ENCODE measurements at regions not wholly inside any gene's neighbourhood (a gene's known extent, or its start where the extent isn't known, plus 50 kb on each side); places are given as distances from the start of the nearest gene placed in this dataset.
A peak's percentile ranks its signal among the peaks of the same experiment; 100 is the strongest.

DNA sequence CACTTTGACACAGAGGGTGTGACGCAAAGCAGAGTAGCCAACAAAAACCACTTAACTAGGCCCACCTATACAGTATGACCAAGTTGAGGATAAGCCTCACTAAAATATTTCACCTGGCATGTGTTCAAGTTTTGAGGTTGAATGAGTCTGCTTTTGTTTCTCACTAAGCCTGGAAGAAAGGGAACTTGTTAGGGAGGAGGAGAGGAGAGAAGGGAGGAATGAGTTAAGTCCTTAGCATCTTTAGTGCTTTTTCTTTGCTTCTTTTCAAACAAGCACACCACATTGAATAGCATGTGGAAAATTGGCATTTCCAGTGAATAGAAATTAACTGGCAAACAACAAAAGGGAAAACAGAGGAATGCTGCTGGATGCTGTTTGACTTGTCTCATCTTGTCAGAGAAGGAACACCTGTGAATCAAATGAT lies 461.9 kb downstream of the GJA1 start:
- peak; percentile 60 for TF ChIP-seq NFIC (IDR thresholded peaks at IDR 0.05)
- TF ChIP-seq, protein P1, sequence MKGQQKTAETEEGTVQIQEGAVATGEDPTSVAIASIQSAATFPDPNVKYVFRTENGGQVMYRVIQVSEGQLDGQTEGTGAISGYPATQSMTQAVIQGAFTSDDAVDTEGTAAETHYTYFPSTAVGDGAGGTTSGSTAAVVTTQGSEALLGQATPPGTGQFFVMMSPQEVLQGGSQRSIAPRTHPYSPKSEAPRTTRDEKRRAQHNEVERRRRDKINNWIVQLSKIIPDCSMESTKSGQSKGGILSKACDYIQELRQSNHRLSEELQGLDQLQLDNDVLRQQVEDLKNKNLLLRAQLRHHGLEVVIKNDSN (IDR thresholded peaks at IDR 0.05): no peak
- TF ChIP-seq FOXM1 (IDR thresholded peaks at IDR 0.05; ENCODE audit: borderline replicate concordance, low read depth): no peak

DNA sequence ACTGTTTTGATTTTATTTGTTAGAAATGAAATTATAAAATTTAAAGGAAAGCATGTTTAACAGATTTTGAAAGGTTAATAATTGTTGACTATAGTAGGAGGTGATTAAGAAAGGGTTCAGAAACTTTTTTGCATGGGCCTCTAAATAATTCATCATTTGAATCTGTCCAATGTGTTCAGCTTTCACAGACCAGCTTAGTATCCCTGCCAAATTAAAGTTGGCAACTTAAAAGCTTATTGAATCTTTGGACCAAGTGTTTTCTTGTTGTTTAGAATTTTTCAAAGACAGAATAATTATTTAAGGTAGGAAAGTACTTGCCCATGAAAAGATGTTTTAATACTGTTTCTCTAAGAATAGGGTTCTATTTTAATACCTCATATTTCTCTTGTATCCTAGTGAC lies 466.0 kb downstream of the GJA1 start:
- no peak for TF ChIP-seq YY1 (IDR thresholded peaks at IDR 0.05; ENCODE audit: low read depth)

DNA sequence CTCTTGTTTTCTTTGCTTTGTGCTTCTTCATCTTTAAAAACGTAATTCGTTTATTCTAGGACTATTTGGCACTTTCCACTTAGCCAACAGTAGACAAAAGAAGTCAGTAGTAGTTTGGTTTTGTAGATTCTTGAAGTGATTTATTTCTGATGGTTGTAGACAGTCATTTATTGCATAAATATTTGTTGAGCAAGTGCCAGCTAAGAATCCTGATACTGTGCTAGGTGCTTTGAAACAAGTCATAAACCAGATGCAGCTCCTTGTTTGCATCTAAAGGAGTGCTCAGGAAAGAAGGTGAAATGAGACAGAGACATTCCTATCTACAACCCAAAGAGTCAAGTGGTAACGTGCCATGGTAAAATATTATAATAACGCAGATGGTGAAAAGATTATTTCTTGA lies 469.1 kb downstream of the GJA1 start:
- TF ChIP-seq EGR1 (IDR thresholded peaks at IDR 0.05) (no peak), TEAD4 (IDR thresholded peaks at IDR 0.05) (no peak), ZBTB7A (IDR thresholded peaks at IDR 0.05; ENCODE audit: low read depth) (no peak), NFIC (IDR thresholded peaks at IDR 0.05) (no peak), YY1 (IDR thresholded peaks at IDR 0.05; ENCODE audit: low read depth) (no peak)
- TF ChIP-seq, protein P2, sequence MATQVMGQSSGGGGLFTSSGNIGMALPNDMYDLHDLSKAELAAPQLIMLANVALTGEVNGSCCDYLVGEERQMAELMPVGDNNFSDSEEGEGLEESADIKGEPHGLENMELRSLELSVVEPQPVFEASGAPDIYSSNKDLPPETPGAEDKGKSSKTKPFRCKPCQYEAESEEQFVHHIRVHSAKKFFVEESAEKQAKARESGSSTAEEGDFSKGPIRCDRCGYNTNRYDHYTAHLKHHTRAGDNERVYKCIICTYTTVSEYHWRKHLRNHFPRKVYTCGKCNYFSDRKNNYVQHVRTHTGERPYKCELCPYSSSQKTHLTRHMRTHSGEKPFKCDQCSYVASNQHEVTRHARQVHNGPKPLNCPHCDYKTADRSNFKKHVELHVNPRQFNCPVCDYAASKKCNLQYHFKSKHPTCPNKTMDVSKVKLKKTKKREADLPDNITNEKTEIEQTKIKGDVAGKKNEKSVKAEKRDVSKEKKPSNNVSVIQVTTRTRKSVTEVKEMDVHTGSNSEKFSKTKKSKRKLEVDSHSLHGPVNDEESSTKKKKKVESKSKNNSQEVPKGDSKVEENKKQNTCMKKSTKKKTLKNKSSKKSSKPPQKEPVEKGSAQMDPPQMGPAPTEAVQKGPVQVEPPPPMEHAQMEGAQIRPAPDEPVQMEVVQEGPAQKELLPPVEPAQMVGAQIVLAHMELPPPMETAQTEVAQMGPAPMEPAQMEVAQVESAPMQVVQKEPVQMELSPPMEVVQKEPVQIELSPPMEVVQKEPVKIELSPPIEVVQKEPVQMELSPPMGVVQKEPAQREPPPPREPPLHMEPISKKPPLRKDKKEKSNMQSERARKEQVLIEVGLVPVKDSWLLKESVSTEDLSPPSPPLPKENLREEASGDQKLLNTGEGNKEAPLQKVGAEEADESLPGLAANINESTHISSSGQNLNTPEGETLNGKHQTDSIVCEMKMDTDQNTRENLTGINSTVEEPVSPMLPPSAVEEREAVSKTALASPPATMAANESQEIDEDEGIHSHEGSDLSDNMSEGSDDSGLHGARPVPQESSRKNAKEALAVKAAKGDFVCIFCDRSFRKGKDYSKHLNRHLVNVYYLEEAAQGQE (IDR thresholded peaks at IDR 0.05; ENCODE audit: low read depth): no peak
- TF ChIP-seq, protein P3, sequence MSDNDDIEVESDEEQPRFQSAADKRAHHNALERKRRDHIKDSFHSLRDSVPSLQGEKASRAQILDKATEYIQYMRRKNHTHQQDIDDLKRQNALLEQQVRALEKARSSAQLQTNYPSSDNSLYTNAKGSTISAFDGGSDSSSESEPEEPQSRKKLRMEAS (IDR thresholded peaks at IDR 0.05): no peak
- TF ChIP-seq, protein P1 (IDR thresholded peaks at IDR 0.05): no peak

DNA sequence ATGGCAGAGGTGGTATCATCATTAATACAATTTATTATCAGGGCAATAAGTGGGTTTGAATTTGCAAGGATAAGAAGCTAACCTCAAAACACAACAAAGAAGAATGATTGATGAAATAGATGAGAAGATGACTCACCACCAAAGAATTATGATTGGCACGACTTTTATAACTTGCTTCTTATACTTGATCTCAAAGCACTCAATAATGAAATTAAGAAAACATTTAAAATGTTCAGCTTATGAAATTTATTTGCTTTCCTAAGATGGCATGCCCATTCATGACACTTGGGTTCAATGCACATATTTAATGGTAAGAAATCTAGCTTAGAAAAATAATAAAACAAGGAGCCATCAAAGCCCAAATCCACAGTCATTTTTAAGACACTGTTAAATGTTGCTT lies 477.5 kb downstream of the GJA1 start:
- TF ChIP-seq NFIC (IDR thresholded peaks at IDR 0.05): no peak
- TF ChIP-seq TCF12 (IDR thresholded peaks at IDR 0.05; ENCODE audit: low read depth): no peak
- TF ChIP-seq FOXM1 (IDR thresholded peaks at IDR 0.05; ENCODE audit: borderline replicate concordance, low read depth): no peak
- no peak for TF ChIP-seq CREB1 (IDR thresholded peaks at IDR 0.05; ENCODE audit: low read depth)
- TF ChIP-seq RAD21 (IDR thresholded peaks at IDR 0.05; ENCODE audit: low read depth): no peak
- TF ChIP-seq ZBTB7A (IDR thresholded peaks at IDR 0.05; ENCODE audit: low read depth): no peak
- TF ChIP-seq, protein P3 (IDR thresholded peaks at IDR 0.05): no peak
- TF ChIP-seq TEAD4 (IDR thresholded peaks at IDR 0.05): no peak
- TF ChIP-seq CEBPB (IDR thresholded peaks at IDR 0.05): no peak
- no peak for TF ChIP-seq TAF1 (IDR thresholded peaks at IDR 0.05; ENCODE audit: low read depth)

DNA sequence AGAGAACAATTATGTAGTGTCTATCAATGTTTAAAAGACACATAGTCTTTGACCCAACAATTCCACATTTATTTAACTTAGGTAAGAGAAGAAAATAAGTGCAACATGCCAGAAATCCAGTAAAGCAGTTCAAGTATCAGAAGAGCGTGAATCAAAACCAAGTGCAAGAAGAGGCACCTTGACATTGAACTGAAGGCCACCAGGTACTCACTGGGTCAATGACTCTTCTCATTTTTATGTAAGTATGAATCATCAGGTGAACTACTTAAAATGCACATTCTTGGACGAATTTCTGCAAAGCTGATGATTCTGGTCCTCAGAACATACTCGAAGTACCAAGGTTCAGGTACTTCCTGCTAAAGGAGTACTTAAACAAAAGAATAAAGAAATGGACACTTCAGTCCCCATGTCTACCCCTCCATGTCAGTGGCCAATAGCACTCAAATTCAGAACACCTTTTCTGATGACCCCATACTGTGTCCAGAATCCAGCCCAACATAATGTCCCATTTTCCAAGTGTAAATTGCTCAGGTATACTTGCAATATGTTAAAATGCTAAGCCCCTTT lies 481.9 kb downstream of the GJA1 start:
- no peak for TF ChIP-seq CEBPB (IDR thresholded peaks at IDR 0.05)
- TF ChIP-seq NFIC (IDR thresholded peaks at IDR 0.05): no peak
- no peak for TF ChIP-seq CREB1 (IDR thresholded peaks at IDR 0.05; ENCODE audit: low read depth)
- no peak for TF ChIP-seq YY1 (IDR thresholded peaks at IDR 0.05; ENCODE audit: low read depth)
- TF ChIP-seq, protein P1 (IDR thresholded peaks at IDR 0.05): no peak
- no peak for TF ChIP-seq TCF12 (IDR thresholded peaks at IDR 0.05; ENCODE audit: low read depth)
- no peak for TF ChIP-seq FOXM1 (IDR thresholded peaks at IDR 0.05; ENCODE audit: borderline replicate concordance, low read depth)
- no peak for TF ChIP-seq TAF1 (IDR thresholded peaks at IDR 0.05; ENCODE audit: low read depth)
- TF ChIP-seq EP300 (IDR thresholded peaks at IDR 0.05; ENCODE audit: borderline replicate concordance): no peak
- TF ChIP-seq, protein P2 (IDR thresholded peaks at IDR 0.05; ENCODE audit: low read depth): no peak

DNA sequence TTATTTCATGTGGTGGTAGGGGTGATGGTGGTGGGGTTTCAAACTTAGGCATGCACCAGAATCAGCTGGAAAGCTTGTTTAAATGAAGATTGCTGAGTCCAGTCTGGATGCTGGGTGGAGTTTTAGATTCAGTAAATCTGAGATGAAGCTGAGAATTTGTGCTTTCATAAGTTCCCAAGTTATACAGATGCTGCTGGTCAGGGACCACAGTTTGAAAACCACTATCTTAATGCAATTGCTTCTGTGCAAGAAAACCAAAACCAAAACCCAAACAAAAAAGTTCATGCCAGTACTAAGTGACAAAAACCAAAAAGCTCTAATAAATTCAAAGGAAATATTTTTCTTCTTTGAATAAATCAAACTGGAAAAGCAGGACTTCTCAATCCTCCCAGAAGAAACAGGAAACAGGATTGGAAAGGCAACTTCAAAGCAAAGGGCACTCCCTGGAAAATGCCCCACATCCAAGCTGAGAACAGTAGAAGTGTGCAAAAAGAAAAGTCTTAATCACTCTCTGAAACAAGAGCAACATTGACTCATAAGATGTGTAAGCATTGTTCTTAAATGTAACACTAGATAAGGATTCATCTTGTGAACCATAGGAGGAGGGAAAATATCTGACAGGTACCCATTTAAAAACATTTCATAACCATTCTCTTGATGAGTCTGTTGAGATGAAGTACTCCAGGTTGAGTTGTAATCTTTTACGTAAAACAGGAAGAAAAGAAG lies 481.5 kb upstream of the HSF2 start:
- TF ChIP-seq, protein P3 (IDR thresholded peaks at IDR 0.05): no peak
- TF ChIP-seq NFIC (IDR thresholded peaks at IDR 0.05): no peak
- TF ChIP-seq ZBTB7A (IDR thresholded peaks at IDR 0.05; ENCODE audit: low read depth): no peak
- TF ChIP-seq, protein P1 (IDR thresholded peaks at IDR 0.05): no peak
- TF ChIP-seq TCF12 (IDR thresholded peaks at IDR 0.05; ENCODE audit: low read depth): no peak
- no peak for TF ChIP-seq CREB1 (IDR thresholded peaks at IDR 0.05; ENCODE audit: low read depth)
- TF ChIP-seq RAD21 (IDR thresholded peaks at IDR 0.05; ENCODE audit: low read depth): no peak
- no peak for TF ChIP-seq EGR1 (IDR thresholded peaks at IDR 0.05)
- TF ChIP-seq, protein P2 (IDR thresholded peaks at IDR 0.05; ENCODE audit: low read depth): no peak
- TF ChIP-seq YY1 (IDR thresholded peaks at IDR 0.05; ENCODE audit: low read depth): no peak
- no peak for TF ChIP-seq TAF1 (IDR thresholded peaks at IDR 0.05; ENCODE audit: low read depth)
- TF ChIP-seq FOXM1 (IDR thresholded peaks at IDR 0.05; ENCODE audit: borderline replicate concordance, low read depth): no peak
- no peak for TF ChIP-seq TEAD4 (IDR thresholded peaks at IDR 0.05)
- no peak for TF ChIP-seq CEBPB (IDR thresholded peaks at IDR 0.05)
- no peak for TF ChIP-seq EP300 (IDR thresholded peaks at IDR 0.05; ENCODE audit: borderline replicate concordance)

All from Ishikawa (cell line).